NCI-H146 treated with DMSO at 0.1 percent for 48 hours (cell line): ENCODE measurements at regions not wholly inside any gene's neighbourhood (a gene's known extent, or its start where the extent isn't known, plus 50 kb on each side); places are given as distances from the start of the nearest gene placed in this dataset.

Experiments used
- DNase-seq: peaks from one replicate; lab custom pipeline; 2025; ENCODE audit not compliant: unreplicated experiment; lab: John Stamatoyannopoulos, UW

DNA sequence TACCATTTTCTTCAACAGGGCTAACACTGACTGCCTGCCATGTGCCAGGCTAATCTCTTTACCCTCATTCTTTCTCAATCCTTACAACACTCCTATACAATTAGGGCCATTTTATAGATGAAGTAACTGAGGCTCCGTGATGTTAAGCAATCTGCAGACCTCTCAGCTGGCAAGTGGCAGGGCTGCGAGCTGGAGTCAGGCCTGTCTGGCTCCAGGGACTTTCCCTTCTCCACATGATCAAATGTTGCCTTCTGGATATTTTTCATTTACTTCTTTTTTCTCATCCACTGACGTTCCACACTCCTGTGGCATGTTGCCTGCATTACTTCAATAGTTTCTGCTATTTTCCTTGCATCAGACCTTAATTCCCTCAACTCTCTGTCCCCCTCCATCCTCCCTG lies 55.2 kb upstream of the TAGAP start:
- no peak for DNase-seq

DNA sequence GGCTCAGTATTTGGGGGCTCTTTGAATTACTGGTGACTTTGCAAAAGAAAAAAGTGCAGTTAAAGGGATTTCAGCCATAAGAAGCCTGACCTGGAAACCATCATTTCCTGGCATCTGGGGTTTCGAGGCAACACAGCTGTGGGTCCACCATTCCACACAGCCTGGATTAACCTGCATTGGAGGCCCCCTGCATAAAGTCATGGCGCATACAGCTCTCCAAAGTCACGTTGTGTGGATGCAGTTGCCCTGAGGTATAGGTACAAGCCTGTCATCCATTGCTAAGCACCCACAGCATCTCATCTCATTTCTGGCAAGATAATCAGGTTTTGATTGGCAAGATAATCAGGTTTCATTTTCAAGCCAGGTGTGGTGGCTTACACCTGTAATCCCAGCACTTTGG lies 54.5 kb upstream of the TAGAP start:
- no peak for DNase-seq

DNA sequence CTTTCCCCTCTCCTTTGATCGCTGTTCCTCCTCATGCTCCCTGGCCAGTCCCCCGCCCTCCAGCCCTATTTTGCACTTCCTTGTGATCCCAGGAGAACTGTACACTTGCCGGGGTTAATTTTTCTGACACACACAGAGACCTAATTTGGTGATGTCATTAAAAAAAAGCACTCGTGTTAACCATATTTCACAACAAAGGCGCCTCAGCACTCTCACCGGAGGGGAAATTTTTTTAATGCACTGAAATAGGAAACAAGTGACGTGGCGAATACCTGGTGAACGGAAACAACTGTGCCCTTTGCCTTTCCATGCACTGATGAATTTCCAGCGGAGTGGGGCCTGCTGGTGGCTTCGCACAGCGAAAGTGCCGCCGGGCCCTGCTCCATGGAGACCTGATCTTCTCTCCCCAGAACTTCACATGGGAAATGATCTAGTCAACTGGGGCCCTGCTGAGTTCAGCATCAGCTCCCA lies 53.9 kb upstream of the TAGAP start:
- DNase-seq: no peak

DNA sequence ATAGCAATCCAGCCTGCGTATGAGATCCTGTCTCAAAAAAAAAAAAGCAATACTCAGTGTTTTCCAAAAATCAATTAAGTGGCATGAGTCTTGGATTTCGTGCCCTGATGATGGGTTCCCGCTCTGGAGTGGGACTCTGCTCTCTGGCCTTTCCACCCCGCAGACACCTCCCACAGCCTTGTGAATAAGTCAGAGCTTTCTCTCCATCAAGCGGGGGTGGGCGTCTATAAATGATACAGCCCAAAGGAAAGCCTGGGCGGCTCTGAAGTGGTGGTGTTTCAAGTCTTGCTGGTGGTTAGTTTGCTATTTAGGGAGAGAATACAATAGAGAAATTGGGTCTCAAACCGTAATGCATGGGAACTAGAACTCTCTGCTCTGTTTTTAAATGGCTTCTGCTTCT lies 52.5 kb upstream of the TAGAP start:
- no peak for DNase-seq

DNA sequence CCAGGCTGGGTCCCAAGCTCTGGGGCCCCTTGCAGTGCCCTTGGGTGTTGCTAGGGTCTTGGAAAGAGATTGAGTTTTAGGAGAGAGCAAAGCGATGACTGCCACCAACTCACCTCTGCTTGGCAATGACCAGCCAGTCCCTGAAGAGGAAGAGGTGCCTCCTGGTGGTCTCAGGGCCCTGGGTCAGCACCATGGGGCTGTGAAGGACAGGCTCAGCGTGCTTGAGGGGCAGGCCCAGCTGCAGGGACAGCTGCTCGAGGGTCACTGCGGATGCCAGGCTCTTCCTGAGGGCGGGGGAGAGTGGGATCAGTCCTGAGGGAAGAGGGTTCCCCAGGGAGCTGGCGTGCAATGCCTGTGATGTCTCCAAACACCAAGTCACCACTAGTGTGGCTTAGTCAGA lies 50.8 kb upstream of the TAGAP start:
- DNase-seq: no peak

DNA sequence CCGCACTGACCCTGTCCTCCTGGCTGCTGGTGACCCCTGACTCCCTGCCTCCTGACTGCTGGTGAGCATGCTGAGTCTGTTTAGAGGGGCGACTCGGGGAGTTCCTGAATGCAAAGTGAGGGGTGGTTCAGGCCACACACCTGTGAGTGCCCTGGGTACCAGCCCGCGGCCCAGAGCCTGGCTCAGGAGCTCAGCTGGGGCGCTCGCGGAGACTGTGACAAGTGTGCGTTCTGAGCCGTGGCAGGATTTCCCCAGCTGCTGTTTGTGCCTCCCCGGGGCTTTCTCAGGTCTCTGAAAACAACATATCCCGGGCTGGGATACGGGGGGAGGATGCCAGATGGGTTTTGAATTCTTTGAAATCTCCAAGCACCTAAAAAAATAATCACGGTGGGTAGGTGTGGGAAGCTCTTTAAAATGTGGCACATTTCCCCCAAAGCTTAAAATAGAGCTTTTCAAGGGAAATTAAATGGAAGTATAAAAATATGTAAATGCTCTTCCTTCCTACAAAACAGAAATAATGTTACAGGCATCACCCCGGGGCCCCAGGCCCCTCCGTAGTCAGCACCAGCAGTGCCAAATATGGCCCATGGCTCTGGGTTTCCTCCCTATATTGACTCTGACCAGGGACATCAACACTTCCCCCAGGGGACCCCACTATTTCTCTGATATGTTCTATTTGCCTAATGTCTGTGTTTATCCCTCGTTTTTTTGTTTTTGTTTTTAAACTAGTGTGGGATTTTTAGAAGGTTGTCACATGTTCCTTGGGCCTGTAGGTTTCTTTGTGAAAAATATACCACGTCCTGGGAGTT lies 49.9 kb upstream of the TAGAP start:
- no peak for DNase-seq
